ENCODE measurements at regions not wholly inside any gene's neighbourhood (a gene's known extent, or its start where the extent isn't known, plus 50 kb on each side); places are given as distances from the start of the nearest gene placed in this dataset.

GRCh38 chr2:120441744-120442471, 96.0 kb downstream of the INHBB start:
- no peak for DNase-seq (ENCODE audit: extremely low read depth, low read depth)
- TF ChIP-seq CTCF (IDR thresholded peaks at IDR 0.05; ENCODE audit: low read depth, low read length), result no peak

DNA sequence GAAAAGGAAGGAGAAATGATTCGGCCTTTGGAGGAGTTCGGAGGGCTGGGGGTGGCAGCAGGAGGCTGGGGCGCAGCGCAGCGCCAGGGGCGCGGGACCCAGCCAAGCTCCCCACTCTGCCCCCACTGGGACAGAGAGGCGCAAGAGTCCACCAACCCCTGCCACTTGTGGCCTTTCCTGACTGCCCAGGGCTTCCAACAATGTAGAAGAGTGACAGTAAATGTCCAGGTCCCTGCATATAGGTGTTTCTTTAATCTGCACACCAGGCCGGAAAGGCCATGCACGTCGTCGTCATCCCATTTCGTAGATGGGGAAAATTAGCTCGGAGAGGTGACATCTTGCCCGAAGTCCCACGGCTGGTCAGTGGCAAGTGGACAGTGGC, 96.6 kb downstream of the INHBB start:
- no peak for TF ChIP-seq CTCF (IDR thresholded peaks at IDR 0.05; ENCODE audit: low read depth, low read length)
- DNase-seq (ENCODE audit: extremely low read depth, low read depth), result no peak

- no peak for DNase-seq (ENCODE audit: extremely low read depth, low read depth)
- no peak for TF ChIP-seq CTCF (IDR thresholded peaks at IDR 0.05; ENCODE audit: low read depth, low read length)
Observed at GRCh38 chr2:120442923-120443571, 97.1 kb downstream of the INHBB start.

DNA sequence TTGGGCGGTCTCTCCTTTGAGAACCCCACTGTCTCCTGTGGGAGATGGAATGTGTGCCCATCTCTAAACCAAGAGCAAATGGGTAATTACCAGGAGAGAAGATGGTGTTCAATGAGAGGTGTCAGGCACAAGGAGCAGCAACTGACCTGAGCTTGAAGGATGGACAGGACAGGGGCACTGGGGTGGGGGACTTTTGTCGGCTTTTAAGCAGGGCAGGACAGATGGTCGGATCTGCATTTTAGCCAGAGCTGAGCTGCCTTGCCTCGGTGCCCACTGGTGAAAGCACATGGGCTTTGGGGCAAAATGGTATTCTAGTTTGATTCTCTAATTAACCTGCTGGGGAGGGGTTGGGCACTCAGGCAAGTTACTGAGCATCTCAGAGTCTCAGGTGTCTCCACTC, 98.0 kb downstream of the INHBB start:
- no peak for TF ChIP-seq CTCF (IDR thresholded peaks at IDR 0.05; ENCODE audit: low read depth, low read length)
- DNase-seq (ENCODE audit: extremely low read depth, low read depth), result no peak

- no peak for DNase-seq (ENCODE audit: extremely low read depth, low read depth)
- no peak for TF ChIP-seq CTCF (IDR thresholded peaks at IDR 0.05; ENCODE audit: low read depth, low read length)
Observed at GRCh38 chr2:120444691-120445240, 98.8 kb downstream of the INHBB start.

- no peak for TF ChIP-seq CTCF (IDR thresholded peaks at IDR 0.05; ENCODE audit: low read depth, low read length)
- DNase-seq (ENCODE audit: extremely low read depth, low read depth), result no peak
Observed at GRCh38 chr2:120445449-120446143, 99.7 kb downstream of the INHBB start.

Data from AG09319 (cell line).